Transverse colon (tissue), 4 donors: ENCODE measurements at regions not wholly inside any gene's neighbourhood (a gene's known extent, or its start where the extent isn't known, plus 50 kb on each side); places are given as distances from the start of the nearest gene placed in this dataset.

Experiments
- DNase-seq: peaks from one replicate; pipeline ENCODE4 v3.0.0-alpha.2; 2019
- H3K27ac ChIP-seq, 4 donors: fragments of 200-600 bp; sonication (generic); 2 replicates each; pipeline ENCODE4 v1.5.1; 2016 to 2018; ENCODE audit warnings: inconsistent platforms in 4 of 4
- H3K27me3 ChIP-seq: fragments of 200-600 bp; sonication (generic); 2 replicates; pipeline ENCODE4 v1.5.1; 2017; ENCODE audit warnings: inconsistent platforms
- H3K36me3 ChIP-seq, 4 donors: fragments of 200-600 bp; sonication (generic); 2 replicates each; pipeline ENCODE4 v1.5.1; 2017 to 2019; ENCODE audit warnings: inconsistent platforms in 4 of 4
- H3K4me1 ChIP-seq, 4 donors: fragments of 200-600 bp; sonication (generic); 2 replicates each; pipeline ENCODE4 v1.5.1; 2017 to 2020; ENCODE audit warnings: inconsistent platforms in 4 of 4
- H3K4me3 ChIP-seq, 4 donors: fragments of 200-600 bp; sonication (generic); 1 replicate in 1 of 4; 2 replicates in 3 of 4; pipeline versions ENCODE4 v1.5.1 to v1.6.1; 2017 to 2019; ENCODE audit warnings: inconsistent platforms in 4 of 4
- H3K9me3 ChIP-seq, 2 donors: fragments of 200-600 bp; sonication (generic); 2 replicates each; pipeline ENCODE4 v1.5.1; 2017 to 2019; ENCODE audit warnings: inconsistent platforms in 2 of 2
- CTCF ChIP-seq, 5 experiments: fragments of 200-600 bp in 3 of 5; fragments of 450-650 bp in 2 of 5; sonication (generic) in 3 of 5; IDR thresholded peaks; 1 replicate in 2 of 5; 2 replicates in 3 of 5; pipeline ENCODE4 v1.5.1; 2016 to 2017; ENCODE audit warnings: antibody characterized with exemption in 5 of 5, inconsistent platforms in 3 of 5, mild to moderate bottlenecking in 2 of 5, moderate library complexity in 1 of 5
- EP300 ChIP-seq: sonication (generic); formaldehyde crosslinking; IDR thresholded peaks from one replicate; pipeline ENCODE4 v1.6.1; 2017; ENCODE audit warnings: antibody characterized with exemption, low read depth
- POLR2A ChIP-seq: fragments of 450-650 bp; IDR thresholded peaks from one replicate; pipeline ENCODE4 v1.6.1; 2016; ENCODE audit warnings: antibody characterized with exemption, mild to moderate bottlenecking, moderate library complexity
- POLR2AphosphoS5 ChIP-seq, 3 donors: sonication (generic); formaldehyde crosslinking; IDR thresholded peaks; one replicate each; pipeline ENCODE4 v1.6.1; 2016; ENCODE audit warnings: antibody characterized with exemption in 3 of 3
- WGBS, 2 donors: methylation state at CpG; one replicate each; pipeline ENCODE4 v1.1.5; 2018; ENCODE audit warnings: low coverage in 1 of 2; 5-methylcytosine and 5-hydroxymethylcytosine counted together
- in situ Hi-C, 4 donors: fragments of 200-750 bp; cut with MboI; loops; one replicate each; pipeline versions ENCODE4 v1.15.0 to v1.15.1; 2017; ENCODE audit warnings: low sequenced_read_pairs in 3 of 4, low pct_ligation_motif_present in 1 of 4, low pct_unique_long_range_greater_than_20kb in 1 of 4
- intact Hi-C: fragments of 100-400 bp; cut with DNase I; formaldehyde crosslinking; loops from one replicate; pipeline ENCODE4 v1.15.1; 2023; ENCODE audit warnings: low total_unique reads

- in situ Hi-C loops (no loop called here), intact Hi-C loops (no loop called here)
- Histone ChIP-seq H3K27me3 (no peaks in the 10 kb centered on the region), H3K27ac (no peak overlapping the region), H3K36me3 (no peaks in the 10 kb centered on the region), H3K4me1 (no peaks in the 10 kb centered on the region), H3K4me3 (no peak overlapping the region), H3K9me3 (no peaks in the 10 kb centered on the region)
- DNase-seq = no peak
- 80 to 94% methylated on average over 2 of the region's 2 CpGs for WGBS, 2 donors
- no peak for TF ChIP-seq POLR2A
- TF ChIP-seq CTCF (IDR thresholded peaks at IDR 0.05) = no peak
- no peak for TF ChIP-seq EP300
- no peak for TF ChIP-seq POLR2AphosphoS5 (IDR thresholded peaks at IDR 0.05)
Measured at GRCh38 chr10:10392511-10392910, 625.2 kb upstream of the CELF2 start.

DNA sequence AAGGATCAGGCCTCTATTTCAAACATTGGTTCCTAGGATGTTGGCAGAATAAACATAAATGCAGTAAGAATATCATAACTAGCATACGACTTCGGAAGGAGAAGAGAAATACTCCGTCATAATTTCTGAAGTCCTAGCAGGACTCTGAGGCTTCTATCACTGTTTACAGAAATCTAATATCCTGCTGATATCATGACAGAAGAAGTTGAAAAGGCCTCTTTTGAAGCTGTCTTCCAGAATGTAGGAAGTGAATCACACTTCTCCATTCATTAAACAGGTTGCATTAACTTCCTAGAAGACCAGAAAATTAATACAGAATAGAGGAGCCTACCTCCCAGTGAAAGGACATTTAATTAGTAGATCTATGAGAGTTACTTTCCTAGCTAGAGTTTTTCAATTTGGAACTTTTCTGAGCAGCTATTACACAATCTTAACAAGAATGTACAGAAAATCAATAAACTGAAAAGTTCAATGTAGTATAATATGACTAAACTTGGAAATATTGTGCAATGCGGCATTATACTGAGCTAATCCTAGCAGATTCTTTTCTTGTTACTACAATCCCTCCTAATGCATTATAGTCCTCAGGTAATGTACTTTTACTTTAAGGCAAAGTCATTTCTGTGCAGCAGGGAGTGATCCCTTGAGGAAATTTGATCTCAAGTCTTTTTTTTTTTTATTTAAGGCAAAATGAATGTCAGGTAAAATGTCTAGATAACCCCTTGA is 622.6 kb upstream of the CELF2 start:
- no peak overlapping the region for H3K27ac ChIP-seq
- DNase-seq = no peak
- H3K9me3 ChIP-seq = no peaks in the 10 kb centered on the region
- TF ChIP-seq POLR2A (no peak), POLR2AphosphoS5 (IDR thresholded peaks at IDR 0.05) (no peak), EP300 (no peak), CTCF (IDR thresholded peaks at IDR 0.05) (no peak)
- WGBS, 2 donors = 84 to 86% methylated on average over 4 of the region's 4 CpGs
- intact Hi-C loops (no loop called here), in situ Hi-C loops (no loop called here)
- H3K4me1 ChIP-seq = no peaks in the 10 kb centered on the region
- no peak overlapping the region for H3K4me3 ChIP-seq
- no peaks in the 10 kb centered on the region for H3K36me3 ChIP-seq
- H3K27me3 ChIP-seq = no peaks in the 10 kb centered on the region

- TF ChIP-seq EP300 (no peak), POLR2AphosphoS5 (IDR thresholded peaks at IDR 0.05) (no peak), CTCF (IDR thresholded peaks at IDR 0.05) (no peak), POLR2A (no peak)
- H3K4me1 ChIP-seq = no peaks in the 10 kb centered on the region
- no peak overlapping the region for H3K4me3 ChIP-seq
- 73 to 77% methylated on average over 2 to 3 of the region's 3 CpGs for WGBS, 2 donors
- in situ Hi-C loops (no loop called here), intact Hi-C loops (no loop called here)
- H3K9me3 ChIP-seq = no peaks in the 10 kb centered on the region
- H3K27me3 ChIP-seq = no peaks in the 10 kb centered on the region
- H3K36me3 ChIP-seq = no peaks in the 10 kb centered on the region
- no peak for DNase-seq
- H3K27ac ChIP-seq = no peak overlapping the region
Measured at GRCh38 chr10:10396601-10397000, 621.1 kb upstream of the CELF2 start.

GRCh38 chr10:10397906-10398305 is 619.8 kb upstream of the CELF2 start:
- H3K4me1 ChIP-seq = no peaks in the 10 kb centered on the region
- H3K36me3 ChIP-seq = no peaks in the 10 kb centered on the region
- TF ChIP-seq EP300 (no peak), POLR2A (no peak), CTCF (IDR thresholded peaks at IDR 0.05) (no peak), POLR2AphosphoS5 (IDR thresholded peaks at IDR 0.05) (no peak)
- in situ Hi-C loops = no loop called here
- H3K4me3 ChIP-seq = no peak overlapping the region
- no peak for DNase-seq
- H3K27ac ChIP-seq = no peak overlapping the region
- no peaks in the 10 kb centered on the region for H3K27me3 ChIP-seq
- H3K9me3 ChIP-seq = no peaks in the 10 kb centered on the region
- intact Hi-C loops = no loop called here
